Left ventricle myocardium inferior (tissue), 1 donor: ENCODE measurements at regions not wholly inside any gene's neighbourhood (a gene's known extent, or its start where the extent isn't known, plus 50 kb on each side); places are given as distances from the start of the nearest gene placed in this dataset.
"Not testable (repeated sequence)": the region's sequence is repeated elsewhere in the genome, so short reads cannot be mapped to it uniquely, and the experiment has no call there.

Source experiments
- DNase-seq: peaks from one replicate; pipeline ENCODE4 v3.0.0-alpha.2; 2020
- H3K27ac ChIP-seq: fragments of 200-600 bp; replicated peaks from 2 replicates; pipeline ENCODE4 v1.8.0; 2021
- H3K27me3 ChIP-seq: fragments of 200-600 bp; 2 replicates; pipeline ENCODE4 v1.8.0; 2021; ENCODE audit warnings: low read depth
- H3K36me3 ChIP-seq: fragments of 200-600 bp; 2 replicates; pipeline ENCODE4 v1.8.0; 2021
- H3K4me1 ChIP-seq: fragments of 200-600 bp; 2 replicates; pipeline ENCODE4 v1.8.0; 2021
- H3K4me3 ChIP-seq: fragments of 200-600 bp; 2 replicates; pipeline ENCODE4 v1.8.0; 2021; ENCODE audit warnings: mild to moderate bottlenecking, moderate library complexity
- H3K9me3 ChIP-seq: fragments of 200-600 bp; replicated peaks from 2 replicates; pipeline ENCODE4 v1.8.0; 2021
- intact Hi-C: fragments of 100-400 bp; cut with micrococcal nuclease; formaldehyde crosslinking; loops from one replicate; pipeline ENCODE4 v1.11.0; 2022
- TF ChIP-seq, protein P1 (sequence below): fragments of 200-600 bp; IDR thresholded peaks from 2 replicates; pipeline ENCODE4 v1.8.0; 2021; ENCODE audit warnings: antibody characterized with exemption, mild to moderate bottlenecking, borderline replicate concordance
- donor health status: DM: no; HTN: yes; CAD: no; lungs with severe emphysema.

DNA sequence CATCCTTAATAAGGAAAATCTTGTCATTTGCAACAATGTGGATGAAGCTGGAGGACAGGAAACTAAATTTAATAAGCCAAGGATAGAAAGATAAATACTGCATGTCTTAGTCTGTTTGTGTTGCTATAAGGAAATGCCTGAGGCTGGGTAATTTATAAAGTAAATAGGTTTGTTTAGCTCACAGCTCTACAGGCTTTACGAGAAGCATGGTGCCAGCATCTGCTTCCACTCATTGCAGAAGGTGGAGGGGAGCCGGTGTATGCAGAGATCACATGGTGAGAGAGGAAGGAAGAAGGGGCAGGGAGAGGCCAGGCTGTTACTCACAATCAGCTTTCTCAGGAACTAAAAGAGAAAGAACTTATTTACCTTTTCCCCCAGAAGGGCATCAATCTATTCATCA lies 118.9 kb upstream of the SMLR1 start:
- Histone ChIP-seq H3K36me3 (no peaks in the 10 kb centered on the region), H3K4me3 (no peak overlapping the region), H3K4me1 (no peaks in the 10 kb centered on the region), H3K27ac (no peak overlapping the region), H3K9me3 (peaks cover 25% of the 10 kb centered on the region), H3K27me3 (peaks cover 5% of the 10 kb centered on the region)
- intact Hi-C loops, result no loop called here
- DNase-seq, result no peak
- TF ChIP-seq, protein P1, sequence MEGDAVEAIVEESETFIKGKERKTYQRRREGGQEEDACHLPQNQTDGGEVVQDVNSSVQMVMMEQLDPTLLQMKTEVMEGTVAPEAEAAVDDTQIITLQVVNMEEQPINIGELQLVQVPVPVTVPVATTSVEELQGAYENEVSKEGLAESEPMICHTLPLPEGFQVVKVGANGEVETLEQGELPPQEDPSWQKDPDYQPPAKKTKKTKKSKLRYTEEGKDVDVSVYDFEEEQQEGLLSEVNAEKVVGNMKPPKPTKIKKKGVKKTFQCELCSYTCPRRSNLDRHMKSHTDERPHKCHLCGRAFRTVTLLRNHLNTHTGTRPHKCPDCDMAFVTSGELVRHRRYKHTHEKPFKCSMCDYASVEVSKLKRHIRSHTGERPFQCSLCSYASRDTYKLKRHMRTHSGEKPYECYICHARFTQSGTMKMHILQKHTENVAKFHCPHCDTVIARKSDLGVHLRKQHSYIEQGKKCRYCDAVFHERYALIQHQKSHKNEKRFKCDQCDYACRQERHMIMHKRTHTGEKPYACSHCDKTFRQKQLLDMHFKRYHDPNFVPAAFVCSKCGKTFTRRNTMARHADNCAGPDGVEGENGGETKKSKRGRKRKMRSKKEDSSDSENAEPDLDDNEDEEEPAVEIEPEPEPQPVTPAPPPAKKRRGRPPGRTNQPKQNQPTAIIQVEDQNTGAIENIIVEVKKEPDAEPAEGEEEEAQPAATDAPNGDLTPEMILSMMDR, result no peak

DNA sequence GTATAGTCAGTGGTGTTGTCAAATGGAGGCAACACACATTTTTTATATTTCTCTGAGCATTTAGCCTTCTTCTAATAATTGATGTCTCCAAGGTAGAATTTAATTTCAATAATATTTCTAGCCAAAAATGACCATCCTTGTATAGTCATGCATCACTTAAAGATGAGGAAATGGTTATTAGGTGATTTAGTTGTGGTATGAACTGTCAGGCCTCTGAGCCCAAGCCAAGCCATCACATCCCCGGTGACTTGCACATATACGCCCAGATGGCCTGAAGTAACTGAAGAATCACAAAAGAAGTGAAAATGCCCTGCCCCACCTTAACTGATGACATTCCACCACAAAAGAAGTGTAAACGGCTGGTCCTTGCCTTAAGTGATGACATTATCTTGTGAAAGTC lies 115.6 kb upstream of the SMLR1 start:
- H3K36me3 ChIP-seq, DNase-seq, H3K4me1 ChIP-seq, H3K27ac ChIP-seq, intact Hi-C loops, H3K4me3 ChIP-seq, H3K9me3 ChIP-seq: not testable (repeated sequence)
- H3K27me3 ChIP-seq, result peaks cover 11% of the 10 kb centered on the region

DNA sequence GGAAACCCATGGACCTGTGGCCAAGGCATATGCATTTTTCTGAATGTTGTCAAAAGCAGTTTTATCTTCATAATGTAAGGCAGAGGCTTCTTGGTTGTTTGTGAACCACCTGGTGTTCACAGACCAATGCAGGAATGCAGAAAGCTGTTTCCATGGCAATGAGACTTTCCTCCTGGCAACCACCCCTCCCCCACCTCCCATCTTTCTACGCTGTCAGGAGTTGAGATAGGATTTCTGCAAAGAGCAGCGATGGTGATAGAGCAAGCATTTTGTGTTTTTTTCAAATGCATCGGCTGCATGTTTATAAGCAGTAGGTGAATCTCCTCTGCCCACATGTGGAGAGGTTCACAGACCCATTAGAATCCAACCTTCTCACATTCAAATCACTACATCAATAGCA lies 114.1 kb upstream of the SMLR1 start:
- no peak for DNase-seq
- TF ChIP-seq, protein P1, result no peak
- H3K9me3 ChIP-seq, result no peaks in the 10 kb centered on the region
- H3K27me3 ChIP-seq, result peaks cover 11% of the 10 kb centered on the region
- H3K27ac ChIP-seq, result no peak overlapping the region
- intact Hi-C loops, result no loop called here
- no peaks in the 10 kb centered on the region for H3K36me3 ChIP-seq
- H3K4me3 ChIP-seq, result no peak overlapping the region
- no peaks in the 10 kb centered on the region for H3K4me1 ChIP-seq

DNA sequence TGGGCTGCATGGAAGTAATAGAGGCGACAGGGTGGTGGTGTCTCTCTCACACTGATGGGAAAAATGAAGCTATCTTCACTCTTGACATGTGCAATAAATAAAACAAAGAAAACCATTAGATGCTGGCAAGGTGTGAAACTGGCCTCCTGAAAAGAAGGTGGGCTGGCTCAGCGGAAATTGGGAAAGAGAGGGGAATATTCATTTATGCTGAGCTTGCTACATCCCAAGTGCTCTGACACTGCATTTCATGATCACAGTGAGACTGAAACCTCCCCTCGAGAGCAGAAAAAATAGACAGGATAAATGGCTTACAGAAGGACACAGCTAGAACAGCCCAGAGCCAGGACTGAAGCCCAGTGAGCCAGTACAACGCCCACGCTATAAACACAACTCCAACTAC lies 112.1 kb upstream of the SMLR1 start:
- DNase-seq, result no peak
- no peak overlapping the region for H3K4me3 ChIP-seq
- no peak overlapping the region for H3K27ac ChIP-seq
- H3K27me3 ChIP-seq, result peaks cover 11% of the 10 kb centered on the region
- intact Hi-C loops, result no loop called here
- H3K4me1 ChIP-seq, result no peaks in the 10 kb centered on the region
- no peaks in the 10 kb centered on the region for H3K36me3 ChIP-seq
- TF ChIP-seq, protein P1, result no peak
- H3K9me3 ChIP-seq, result peaks cover 9% of the 10 kb centered on the region

DNA sequence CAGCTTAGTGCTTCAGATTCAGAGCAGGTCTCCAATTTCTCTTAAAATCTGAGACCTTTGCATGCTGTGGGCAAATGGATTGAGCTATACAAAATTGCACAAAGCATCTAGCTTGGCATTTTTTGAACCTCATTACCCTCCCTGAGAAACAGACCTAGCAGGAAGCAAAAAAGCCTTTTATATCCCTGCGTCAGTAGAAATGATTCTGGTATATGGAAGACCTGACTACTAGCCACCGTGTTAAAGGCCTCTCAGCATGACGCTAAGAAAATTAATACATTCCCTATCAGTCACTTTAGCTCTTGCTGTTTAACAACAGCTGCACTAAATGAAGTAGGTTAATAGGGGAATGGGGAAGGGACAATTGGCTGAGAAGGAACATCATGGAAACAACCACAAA lies 110.7 kb upstream of the SMLR1 start:
- no peaks in the 10 kb centered on the region for H3K36me3 ChIP-seq
- H3K9me3 ChIP-seq, result peaks cover 9% of the 10 kb centered on the region
- TF ChIP-seq, protein P1, result no peak
- H3K4me1 ChIP-seq, result no peaks in the 10 kb centered on the region
- intact Hi-C loops, result no loop called here
- H3K27ac ChIP-seq, result no peak overlapping the region
- H3K27me3 ChIP-seq, result peaks cover 11% of the 10 kb centered on the region
- no peak for DNase-seq
- no peak overlapping the region for H3K4me3 ChIP-seq

DNA sequence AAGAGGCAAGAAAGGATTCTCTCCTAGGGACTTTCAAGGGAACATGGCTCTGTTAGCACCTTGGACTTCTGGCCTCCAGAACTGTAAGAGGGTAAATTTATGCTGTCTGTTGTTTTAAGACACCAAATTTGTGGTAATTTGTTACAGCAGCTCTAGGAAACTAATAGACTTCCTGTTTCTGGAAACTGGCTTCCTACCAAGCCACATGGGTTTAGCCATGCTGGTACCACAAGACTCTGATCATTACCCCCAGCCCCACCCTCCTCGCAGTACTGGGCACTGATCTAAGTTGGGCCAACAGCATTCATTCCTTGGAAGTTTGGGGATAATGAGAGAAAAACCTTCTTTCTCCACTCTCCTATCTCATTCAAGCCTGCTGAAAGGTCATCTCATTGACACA lies 109.5 kb upstream of the SMLR1 start:
- TF ChIP-seq, protein P1, result no peak

More for the DNA sequence above, 109.5 kb upstream of the SMLR1 start:
- Histone ChIP-seq H3K4me1 (no peaks in the 10 kb centered on the region), H3K36me3 (no peaks in the 10 kb centered on the region), H3K27me3 (peaks cover 11% of the 10 kb centered on the region), H3K9me3 (peaks cover 9% of the 10 kb centered on the region), H3K27ac (no peak overlapping the region), H3K4me3 (no peak overlapping the region)
- intact Hi-C loops, result no loop called here
- no peak for DNase-seq
